SJCRH30 (cell line): ENCODE measurements at regions not wholly inside any gene's neighbourhood (a gene's known extent, or its start where the extent isn't known, plus 50 kb on each side); places are given as distances from the start of the nearest gene placed in this dataset.
"Not testable (repeated sequence)": the region's sequence is repeated elsewhere in the genome, so short reads cannot be mapped to it uniquely, and the experiment has no call there.

Source experiments
- DNase-seq, 2 experiments: peaks; one replicate each; pipeline ENCODE4 v3.0.0-alpha.2; 2015 to 2020
- H3K27ac ChIP-seq: fragments of 250-450 bp; sonication (Bioruptor Pico); 2 replicates; pipeline ENCODE4 v1.5.1; 2020; ENCODE audit warnings: mild to moderate bottlenecking, moderate library complexity
- H3K27me3 ChIP-seq: fragments of 250-450 bp; sonication (Bioruptor Pico); 2 replicates; pipeline ENCODE4 v1.5.1; 2020; ENCODE audit warnings: mild to moderate bottlenecking, moderate library complexity
- H3K36me3 ChIP-seq: fragments of 250-450 bp; sonication (Bioruptor Pico); 2 replicates; pipeline ENCODE4 v1.5.1; 2020; ENCODE audit warnings: mild to moderate bottlenecking, moderate library complexity
- H3K4me1 ChIP-seq: fragments of 250-450 bp; sonication (Bioruptor Pico); 2 replicates; pipeline ENCODE4 v1.5.1; 2020; ENCODE audit warnings: mild to moderate bottlenecking, moderate library complexity
- H3K4me3 ChIP-seq: fragments of 250-450 bp; sonication (Bioruptor Pico); 2 replicates; pipeline ENCODE4 v1.5.1; 2020; ENCODE audit warnings: mild to moderate bottlenecking, moderate library complexity
- H3K9me3 ChIP-seq: fragments of 250-450 bp; sonication (Bioruptor Pico); replicated peaks from 2 replicates; pipeline ENCODE4 v1.5.1; 2020; ENCODE audit warnings: mild to moderate bottlenecking, moderate library complexity

DNA sequence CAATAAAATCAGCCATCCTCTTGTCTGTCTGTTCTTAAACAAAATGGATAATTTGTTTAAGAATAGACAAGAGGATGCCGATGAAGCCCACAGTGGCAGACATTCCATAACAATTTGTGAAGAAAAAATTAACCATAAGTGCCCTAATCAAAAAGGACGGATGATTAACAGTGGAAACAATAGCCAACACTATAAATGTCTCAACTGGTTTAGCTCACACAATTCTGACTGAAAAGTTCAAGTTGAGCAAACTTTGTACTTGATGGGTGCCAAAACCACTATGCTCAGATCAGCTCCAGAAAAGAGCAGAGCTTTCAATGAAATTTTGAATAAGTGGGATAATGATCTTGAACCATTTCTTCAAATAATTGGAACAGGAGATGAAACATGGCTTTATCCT lies 202.2 kb upstream of the OR4E1 start:
- Histone ChIP-seq H3K27ac (no peak overlapping the region), H3K36me3 (no peaks in the 10 kb centered on the region), H3K27me3 (peaks cover 3% of the 10 kb centered on the region; the same call in 1 of the 2 replicates), H3K4me1 (no peaks in the 10 kb centered on the region), H3K9me3 (no peaks in the 10 kb centered on the region), H3K4me3 (no peak overlapping the region)
- DNase-seq, result no peak

DNA sequence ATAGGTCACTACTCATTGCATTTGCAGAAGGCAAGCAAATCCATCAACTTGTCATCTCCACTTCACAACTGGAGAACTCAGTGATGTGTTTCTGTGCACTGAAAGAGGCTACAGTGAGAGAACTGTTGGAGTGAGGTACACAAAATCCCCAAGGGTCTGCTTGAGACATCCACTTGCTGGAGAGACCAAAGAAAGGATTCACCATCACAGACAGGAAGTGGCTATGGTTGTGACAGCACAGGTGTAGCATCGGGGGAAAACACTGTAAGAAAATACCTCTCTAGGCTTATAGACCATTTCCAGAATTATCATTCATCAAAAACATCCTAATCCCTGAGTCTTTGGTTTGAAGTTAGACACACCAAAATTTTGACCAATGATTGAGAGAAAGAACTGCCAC lies 201.3 kb upstream of the OR4E1 start:
- Histone ChIP-seq H3K9me3 (no peaks in the 10 kb centered on the region), H3K27me3 (peaks cover 3% of the 10 kb centered on the region; the same call in 1 of the 2 replicates), H3K4me1 (no peaks in the 10 kb centered on the region), H3K36me3 (no peaks in the 10 kb centered on the region), H3K27ac (no peak overlapping the region), H3K4me3 (no peak overlapping the region)
- DNase-seq, result no peak

GRCh38 chr14:21874167-21874566 lies 200.5 kb upstream of the OR4E1 start:
- Histone ChIP-seq H3K36me3 (no peaks in the 10 kb centered on the region), H3K27ac (no peak overlapping the region), H3K9me3 (no peaks in the 10 kb centered on the region), H3K4me3 (no peak overlapping the region), H3K4me1 (no peaks in the 10 kb centered on the region), H3K27me3 (peaks cover 3% of the 10 kb centered on the region; the same call in 1 of the 2 replicates)
- no peak for DNase-seq

- no peaks in the 10 kb centered on the region for H3K36me3 ChIP-seq
- no peaks in the 10 kb centered on the region for H3K4me1 ChIP-seq
- DNase-seq, result peak; percentile 21 to 61
- H3K9me3 ChIP-seq, result no peaks in the 10 kb centered on the region
- H3K4me3 ChIP-seq, result no peak overlapping the region
- no peaks in the 10 kb centered on the region; the same call in 1 of the 2 replicates for H3K27me3 ChIP-seq
- H3K27ac ChIP-seq, result no peak overlapping the region
Measured at GRCh38 chr14:21868442-21869046, 194.9 kb upstream of the OR4E1 start.

GRCh38 chr14:21867541-21867940 lies 193.9 kb upstream of the OR4E1 start:
- no peak overlapping the region for H3K27ac ChIP-seq
- no peaks in the 10 kb centered on the region for H3K27me3 ChIP-seq
- DNase-seq, result no peak
- no peaks in the 10 kb centered on the region for H3K4me1 ChIP-seq
- H3K36me3 ChIP-seq, result no peaks in the 10 kb centered on the region
- no peaks in the 10 kb centered on the region for H3K9me3 ChIP-seq
- H3K4me3 ChIP-seq, result no peak overlapping the region

- no peak overlapping the region for H3K27ac ChIP-seq
- DNase-seq, result no peak
Measured at GRCh38 chr14:21866479-21866878, 192.9 kb upstream of the OR4E1 start.

DNA sequence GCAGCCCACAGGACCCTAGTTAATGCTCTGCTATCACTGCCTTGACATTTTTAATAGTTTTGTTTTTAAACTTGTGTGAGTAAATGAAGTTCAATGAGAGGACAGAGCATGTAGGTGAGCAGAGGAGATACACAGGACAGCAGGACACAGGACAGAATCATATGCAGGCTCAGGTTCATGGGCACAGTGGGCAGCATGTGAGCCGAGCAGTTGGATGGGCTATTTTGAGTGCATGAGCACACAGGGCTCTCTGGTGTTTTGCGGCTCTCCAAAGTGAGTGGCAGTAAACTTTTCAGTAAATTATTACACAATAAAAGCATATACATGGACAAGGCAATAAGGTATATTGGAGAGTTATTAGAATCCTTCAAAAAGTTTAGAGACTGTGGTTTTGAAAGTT lies 189.7 kb upstream of the OR4E1 start:
- no peak overlapping the region for H3K27ac ChIP-seq
- no peak overlapping the region for H3K4me3 ChIP-seq
- H3K36me3 ChIP-seq, result no peaks in the 10 kb centered on the region
- DNase-seq, result no peak
- H3K9me3 ChIP-seq, result no peaks in the 10 kb centered on the region
- H3K4me1 ChIP-seq, result no peaks in the 10 kb centered on the region
- H3K27me3 ChIP-seq, result no peaks in the 10 kb centered on the region

More at GRCh38 chr14:21866479-21866878, 192.9 kb upstream of the OR4E1 start:
- no peak overlapping the region for H3K4me3 ChIP-seq
- H3K4me1 ChIP-seq, result no peaks in the 10 kb centered on the region
- H3K27me3 ChIP-seq, result no peaks in the 10 kb centered on the region
- H3K36me3 ChIP-seq, result no peaks in the 10 kb centered on the region
- H3K9me3 ChIP-seq, result no peaks in the 10 kb centered on the region

GRCh38 chr14:21861153-21861552 lies 187.5 kb upstream of the OR4E1 start:
- Histone ChIP-seq H3K4me1 (no peaks in the 10 kb centered on the region), H3K36me3 (no peaks in the 10 kb centered on the region)
- no peak for DNase-seq

GRCh38 chr14:21860172-21860571 lies 186.6 kb upstream of the OR4E1 start:
- no peaks in the 10 kb centered on the region for H3K9me3 ChIP-seq
- H3K27ac ChIP-seq, result no peak overlapping the region
- no peak overlapping the region for H3K4me3 ChIP-seq
- no peaks in the 10 kb centered on the region for H3K4me1 ChIP-seq
- DNase-seq, result peak; percentile 11 to 52
- 0 out of 2 replicates have a peak, but pooled peaks cover 2% of the 10 kb centered on the region for H3K27me3 ChIP-seq
- H3K36me3 ChIP-seq, result no peaks in the 10 kb centered on the region

More at GRCh38 chr14:21861153-21861552, 187.5 kb upstream of the OR4E1 start:
- H3K4me3 ChIP-seq, result no peak overlapping the region
- no peak overlapping the region for H3K27ac ChIP-seq
- H3K9me3 ChIP-seq, result no peaks in the 10 kb centered on the region
- H3K27me3 ChIP-seq, result 0 out of 2 replicates have a peak, but pooled peaks cover 2% of the 10 kb centered on the region

DNA sequence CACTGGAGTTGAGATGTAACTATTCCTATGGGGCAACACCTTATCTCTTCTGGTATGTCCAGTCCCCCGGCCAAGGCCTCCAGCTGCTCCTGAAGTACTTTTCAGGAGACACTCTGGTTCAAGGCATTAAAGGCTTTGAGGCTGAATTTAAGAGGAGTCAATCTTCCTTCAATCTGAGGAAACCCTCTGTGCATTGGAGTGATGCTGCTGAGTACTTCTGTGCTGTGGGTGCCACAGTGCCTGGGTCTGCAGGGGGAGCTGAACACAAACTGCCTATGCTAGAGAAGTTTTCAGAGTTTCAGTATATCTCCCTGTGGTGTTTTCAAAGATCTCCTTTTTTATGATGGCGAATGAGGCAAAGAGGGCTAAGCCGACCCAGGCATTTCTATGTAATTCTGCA lies 179.2 kb upstream of the OR4E1 start:
- Histone ChIP-seq H3K27me3 (peaks cover 2% of the 10 kb centered on the region; the same call in 1 of the 2 replicates), H3K36me3 (no peaks in the 10 kb centered on the region), H3K4me1 (no peaks in the 10 kb centered on the region), H3K4me3 (no peak overlapping the region), H3K27ac (no peak overlapping the region), H3K9me3 (no peaks in the 10 kb centered on the region)
- no peak for DNase-seq

GRCh38 chr14:21852061-21852664 lies 178.5 kb upstream of the OR4E1 start:
- no peaks in the 10 kb centered on the region for H3K9me3 ChIP-seq
- H3K4me1 ChIP-seq, result no peaks in the 10 kb centered on the region
- no peaks in the 10 kb centered on the region; the same call in 1 of the 2 replicates for H3K27me3 ChIP-seq
- H3K27ac ChIP-seq, result no peak overlapping the region
- DNase-seq, result peak; percentile 9 to 54
- H3K4me3 ChIP-seq, result no peak overlapping the region
- H3K36me3 ChIP-seq, result no peaks in the 10 kb centered on the region

DNA sequence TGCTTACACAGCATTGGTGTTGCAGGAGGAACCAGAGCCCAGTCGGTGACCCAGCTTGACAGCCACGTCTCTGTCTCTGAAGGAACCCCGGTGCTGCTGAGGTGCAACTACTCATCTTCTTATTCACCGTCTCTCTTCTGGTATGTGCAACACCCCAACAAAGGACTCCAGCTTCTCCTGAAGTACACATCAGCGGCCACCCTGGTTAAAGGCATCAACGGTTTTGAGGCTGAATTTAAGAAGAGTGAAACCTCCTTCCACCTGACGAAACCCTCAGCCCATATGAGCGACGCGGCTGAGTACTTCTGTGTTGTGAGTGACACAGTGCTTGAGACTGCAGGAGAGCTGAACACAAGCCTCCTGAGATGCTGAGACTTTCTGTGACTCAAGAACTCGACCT lies 173.3 kb upstream of the OR4E1 start:
- not testable (repeated sequence) for H3K9me3 ChIP-seq, H3K27ac ChIP-seq, H3K27me3 ChIP-seq, H3K4me3 ChIP-seq, H3K36me3 ChIP-seq, H3K4me1 ChIP-seq, DNase-seq

- no peak overlapping the region for H3K4me3 ChIP-seq
- no peaks in the 10 kb centered on the region for H3K27me3 ChIP-seq
- H3K9me3 ChIP-seq, result no peaks in the 10 kb centered on the region
- no peak overlapping the region for H3K27ac ChIP-seq
- DNase-seq, result peak; percentile 19 to 46
- H3K4me1 ChIP-seq, result no peaks in the 10 kb centered on the region
- H3K36me3 ChIP-seq, result no peaks in the 10 kb centered on the region
Measured at GRCh38 chr14:21846227-21846885, 172.7 kb upstream of the OR4E1 start.

GRCh38 chr14:21840765-21841164 lies 167.1 kb upstream of the OR4E1 start:
- Histone ChIP-seq H3K4me1 (no peaks in the 10 kb centered on the region), H3K36me3 (no peaks in the 10 kb centered on the region), H3K27ac (no peak overlapping the region), H3K4me3 (no peak overlapping the region), H3K9me3 (no peaks in the 10 kb centered on the region), H3K27me3 (no peaks in the 10 kb centered on the region)
- no peak for DNase-seq

DNA sequence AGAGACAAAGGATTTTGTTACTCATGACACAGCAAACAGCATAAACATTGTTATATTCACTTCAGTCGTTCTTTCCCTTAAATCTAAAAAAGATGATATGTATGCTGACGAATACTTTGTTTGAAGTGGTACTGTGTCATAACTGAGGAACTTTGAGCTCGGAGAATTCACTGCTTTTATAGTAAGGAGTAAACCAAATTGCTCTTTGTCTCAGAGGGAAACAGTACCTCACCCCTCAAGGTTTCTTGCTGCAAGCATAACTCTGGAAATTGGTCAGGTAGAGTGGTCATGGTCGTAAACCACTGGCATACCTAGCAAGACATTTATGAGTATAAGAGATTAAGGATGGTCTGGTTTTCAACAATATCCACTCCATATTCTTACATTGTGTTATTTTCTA lies 160.2 kb upstream of the OR4E1 start:
- Histone ChIP-seq H3K27me3 (peaks cover 7% of the 10 kb centered on the region; the same call in 1 of the 2 replicates), H3K36me3 (no peaks in the 10 kb centered on the region), H3K27ac (no peak overlapping the region), H3K4me1 (no peaks in the 10 kb centered on the region), H3K9me3 (no peaks in the 10 kb centered on the region), H3K4me3 (no peak overlapping the region)
- DNase-seq, result no peak
